HG02884 (cell line): ENCODE measurements at regions not wholly inside any gene's neighbourhood (a gene's known extent, or its start where the extent isn't known, plus 50 kb on each side); places are given as distances from the start of the nearest gene placed in this dataset.
"Not testable (repeated sequence)": the region's sequence is repeated elsewhere in the genome, so short reads cannot be mapped to it uniquely, and the experiment has no call there.

Experiments used
- ATAC-seq: cut with Tn5 transposase; IDR thresholded peaks from one replicate; pipeline ENCODE4 v1.9.1; 2021; ENCODE audit warnings: mild to moderate bottlenecking, moderate library complexity; ENCODE audit not compliant: unreplicated experiment

DNA sequence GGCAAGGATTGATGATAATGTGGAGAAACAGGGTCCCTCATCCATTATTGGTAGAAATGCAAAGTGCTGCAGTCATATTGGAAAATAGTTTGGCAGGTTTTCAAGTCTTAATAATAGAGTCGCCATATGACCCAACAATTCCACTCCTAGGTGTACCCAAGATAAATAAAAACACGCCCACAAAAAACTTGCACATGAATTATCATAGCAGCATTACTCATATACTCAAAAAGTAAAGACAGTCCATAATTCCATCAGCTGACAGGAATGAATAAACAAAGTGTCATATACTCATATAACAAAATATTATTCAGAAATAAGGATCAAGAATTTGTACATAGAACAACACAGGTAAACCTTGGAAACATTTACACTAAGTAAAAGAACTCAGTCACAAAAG lies 242.9 kb upstream of the FTMT start:
- ATAC-seq, result no peak

- no peak for ATAC-seq
These were observed 227.6 kb upstream of the FTMT start for GRCh38 chr5:121624035-121624434.

GRCh38 chr5:121628783-121629182 lies 222.9 kb upstream of the FTMT start:
- no peak for ATAC-seq

GRCh38 chr5:121630402-121630801 lies 221.3 kb upstream of the FTMT start:
- ATAC-seq, result no peak

DNA sequence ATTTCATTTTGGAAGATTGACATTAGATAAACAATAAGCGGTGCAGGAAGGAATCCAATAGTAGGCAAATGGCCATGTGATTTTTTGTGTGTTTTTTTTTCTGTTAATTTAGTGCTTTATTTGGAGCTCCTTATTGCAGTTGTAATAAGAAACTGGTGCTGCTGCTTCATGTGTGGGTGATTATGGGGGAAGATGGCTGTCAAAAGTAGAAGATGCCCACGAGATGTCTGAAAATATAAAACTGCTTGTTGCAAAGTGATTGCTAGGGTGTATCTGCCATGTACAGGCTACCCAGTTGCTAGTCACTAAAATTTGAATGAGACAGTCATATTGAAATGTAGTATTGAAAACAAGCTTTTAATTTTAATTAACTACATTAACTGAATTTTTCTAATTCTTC lies 216.7 kb upstream of the FTMT start:
- ATAC-seq, result no peak

DNA sequence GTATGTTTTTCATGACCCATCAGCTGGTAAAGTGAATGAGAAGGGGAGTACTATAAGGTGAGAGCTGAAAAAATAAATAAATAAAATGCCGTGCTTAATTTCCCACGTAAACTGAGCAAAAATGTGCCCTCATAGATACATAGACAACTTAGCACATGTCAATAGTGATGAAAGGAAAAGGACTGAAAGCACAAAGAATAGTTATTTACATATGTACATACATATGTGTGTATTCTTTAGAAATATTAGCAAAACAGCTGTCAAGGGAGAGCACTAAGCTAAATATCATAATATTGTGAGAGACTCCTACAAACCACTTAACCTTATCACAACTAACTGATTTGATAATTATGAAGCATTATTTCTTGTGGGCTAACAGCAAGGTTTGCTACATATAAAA lies 213.6 kb upstream of the FTMT start:
- ATAC-seq, result no peak

GRCh38 chr5:121640298-121640697 lies 211.4 kb upstream of the FTMT start:
- ATAC-seq, result no peak

GRCh38 chr5:121658221-121658620 lies 193.5 kb upstream of the FTMT start:
- no peak for ATAC-seq

- ATAC-seq, result no peak
These were observed 191.5 kb upstream of the FTMT start for GRCh38 chr5:121660142-121660541.

- ATAC-seq, result not testable (repeated sequence)
These were observed 186.1 kb upstream of the FTMT start for GRCh38 chr5:121665542-121665941.

- ATAC-seq, result no peak
These were observed 184.4 kb upstream of the FTMT start for GRCh38 chr5:121667292-121667691.

- ATAC-seq, result no peak
These were observed 183.0 kb upstream of the FTMT start for GRCh38 chr5:121668635-121669034.

DNA sequence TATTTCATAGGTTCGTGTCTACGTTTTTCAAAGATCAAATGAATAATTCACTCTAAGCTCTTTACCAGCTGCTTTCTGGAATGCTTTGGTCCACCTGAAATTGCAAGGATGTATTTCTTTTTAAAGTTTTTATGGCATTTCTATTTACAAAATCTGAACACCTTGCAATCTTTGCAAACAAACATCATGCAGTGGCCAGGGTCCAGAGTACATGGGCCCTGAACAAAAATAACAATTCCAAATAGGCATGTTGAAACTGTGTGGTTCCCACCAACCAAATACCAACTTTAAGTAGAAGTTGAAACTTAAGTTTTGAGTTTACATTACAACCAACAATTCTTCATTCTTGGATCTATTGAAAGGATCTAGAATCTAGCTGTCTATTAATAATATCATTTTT lies 180.1 kb upstream of the FTMT start:
- ATAC-seq, result no peak

DNA sequence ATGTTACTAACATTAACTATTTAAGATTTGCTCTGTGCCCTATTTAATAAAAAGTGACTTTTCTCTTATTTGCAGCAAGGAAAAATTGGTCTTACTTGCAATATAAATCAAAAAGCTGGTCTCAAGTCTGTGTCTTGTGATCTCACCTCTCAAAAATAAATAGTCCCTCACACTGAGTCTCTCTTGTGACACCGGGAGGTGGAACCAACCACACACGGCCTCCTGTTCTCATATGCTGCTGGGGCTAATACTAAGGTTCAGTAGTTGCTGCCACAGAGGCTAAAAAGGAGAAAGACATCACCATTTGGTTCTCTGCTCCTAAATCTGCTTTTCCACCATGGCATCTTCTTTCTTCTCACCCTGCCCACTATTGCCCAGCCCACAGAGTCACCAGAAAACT lies 175.8 kb upstream of the FTMT start:
- no peak for ATAC-seq

DNA sequence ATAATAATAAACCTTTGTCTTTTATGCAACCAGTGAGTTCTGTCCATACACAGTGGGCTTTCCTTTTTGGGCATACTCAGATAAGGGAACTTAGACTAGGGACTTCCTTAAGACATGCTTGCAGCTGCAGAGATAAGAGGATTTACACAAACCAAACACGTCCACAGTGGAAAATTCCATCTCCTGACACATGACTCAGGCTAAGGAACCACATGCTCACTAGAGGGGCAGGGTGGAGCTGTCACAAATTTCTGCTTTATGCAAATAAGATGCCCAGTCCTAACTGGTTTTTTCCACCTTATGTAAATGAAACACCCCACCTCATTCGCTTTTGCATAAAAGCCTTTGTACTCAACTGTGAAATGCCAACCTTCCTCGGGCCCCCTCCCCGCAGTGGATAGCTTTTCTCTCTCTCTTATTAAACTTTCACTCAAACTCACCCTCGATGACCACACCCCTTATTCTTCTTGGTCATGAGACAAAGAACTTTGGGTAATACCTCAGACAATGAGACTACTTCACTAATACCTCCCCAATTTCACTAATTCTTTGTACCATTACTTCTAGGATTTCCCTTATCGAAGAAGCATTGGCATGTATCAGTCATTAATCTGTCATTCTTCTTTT lies 170.3 kb upstream of the FTMT start:
- ATAC-seq, result no peak

DNA sequence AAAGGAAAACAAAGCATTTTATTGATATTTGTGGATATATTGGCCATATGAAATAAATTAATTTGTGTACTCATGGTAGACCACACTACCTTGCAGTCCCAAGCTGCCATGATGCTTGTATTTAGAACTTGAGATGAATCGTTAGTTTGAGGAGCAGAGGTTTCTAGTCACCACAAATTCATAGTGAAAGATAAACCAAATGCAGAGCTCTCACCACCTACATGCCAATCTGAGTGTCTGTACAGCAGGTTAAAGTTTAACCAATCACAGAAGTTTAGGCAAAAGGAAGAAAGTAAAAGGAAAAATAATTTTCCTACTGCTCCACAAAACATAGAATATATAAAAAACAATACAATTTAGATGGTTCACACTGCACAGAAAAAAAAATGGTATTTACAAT lies 163.6 kb upstream of the FTMT start:
- no peak for ATAC-seq

DNA sequence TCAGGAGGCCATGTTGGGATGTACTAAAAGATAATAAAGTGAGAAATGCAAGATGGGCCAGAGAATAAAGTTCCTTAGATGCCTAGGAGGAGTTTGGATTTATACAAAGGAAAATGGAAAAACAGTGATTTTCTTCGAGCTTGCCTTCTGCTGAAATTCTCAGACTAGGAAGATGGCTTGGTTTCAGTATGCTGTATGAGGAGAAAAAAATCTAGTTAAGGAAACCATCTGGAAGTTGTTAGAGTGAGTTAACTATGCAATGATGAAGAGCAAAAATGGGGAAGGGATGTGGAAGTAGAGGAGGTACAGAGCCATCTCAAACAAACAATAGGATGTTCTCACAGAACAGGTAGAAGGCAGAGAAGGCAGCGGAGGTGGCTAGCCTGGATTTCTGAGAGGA lies 162.9 kb upstream of the FTMT start:
- no peak for ATAC-seq

DNA sequence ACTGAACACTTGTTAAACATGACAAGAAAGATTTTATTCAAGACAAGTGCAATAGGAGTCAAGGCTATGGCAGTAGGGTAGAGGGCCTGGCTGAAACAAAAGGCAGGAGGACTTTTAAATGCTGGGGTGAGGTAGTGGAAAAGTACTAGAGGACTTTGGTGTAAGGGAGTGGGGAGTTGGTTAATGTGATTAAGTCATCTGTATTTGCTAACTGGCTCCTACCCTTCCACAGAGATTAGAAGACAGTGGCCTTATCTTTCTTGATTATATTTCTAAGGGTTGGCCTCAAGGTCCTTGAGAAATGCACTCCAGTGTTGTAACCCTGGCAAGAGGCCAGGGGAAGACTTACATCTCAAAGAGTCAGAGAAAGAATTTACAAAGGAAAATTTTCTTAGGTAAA lies 160.2 kb upstream of the FTMT start:
- no peak for ATAC-seq

- no peak for ATAC-seq
These were observed 159.5 kb upstream of the FTMT start for GRCh38 chr5:121692158-121692557.

DNA sequence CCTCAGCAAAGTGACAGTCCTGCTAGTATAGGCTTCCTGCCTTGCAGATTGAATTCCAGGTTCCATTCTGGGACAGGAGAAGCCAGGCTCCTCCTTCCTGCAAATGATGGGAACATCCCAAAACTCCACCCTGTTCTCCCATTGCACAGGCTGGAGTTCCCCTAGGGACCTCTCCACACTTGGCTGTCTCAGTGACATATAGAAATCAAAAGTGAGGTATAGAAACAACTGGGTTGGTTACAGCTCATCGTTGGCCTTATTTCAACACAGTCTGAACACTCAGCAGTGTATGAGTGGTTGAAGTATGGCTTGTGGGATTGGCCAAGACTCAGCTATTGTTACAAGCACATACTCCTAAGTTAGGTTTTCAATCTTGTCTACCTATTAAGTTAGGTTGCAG lies 157.8 kb upstream of the FTMT start:
- ATAC-seq, result no peak

DNA sequence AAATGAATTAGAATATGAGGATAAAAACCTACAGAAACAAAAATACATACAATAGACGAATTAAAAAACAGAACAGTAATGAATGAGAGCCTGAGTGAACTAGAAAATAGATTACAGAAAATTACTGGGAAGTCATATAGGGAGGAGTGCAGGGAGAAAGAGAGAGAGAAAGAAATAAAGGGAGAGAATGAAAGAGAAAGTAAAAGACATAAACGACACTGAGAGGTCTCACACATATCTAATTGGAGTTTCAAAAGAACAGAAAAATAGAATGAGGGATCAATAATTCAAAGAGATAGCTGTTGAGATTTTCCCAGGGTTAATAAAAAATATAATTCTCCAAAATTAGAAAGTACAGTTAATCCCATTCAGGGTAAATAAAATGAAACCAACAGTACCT lies 156.4 kb upstream of the FTMT start:
- ATAC-seq, result no peak

GRCh38 chr5:121698690-121699089 lies 153.0 kb upstream of the FTMT start:
- ATAC-seq, result no peak

DNA sequence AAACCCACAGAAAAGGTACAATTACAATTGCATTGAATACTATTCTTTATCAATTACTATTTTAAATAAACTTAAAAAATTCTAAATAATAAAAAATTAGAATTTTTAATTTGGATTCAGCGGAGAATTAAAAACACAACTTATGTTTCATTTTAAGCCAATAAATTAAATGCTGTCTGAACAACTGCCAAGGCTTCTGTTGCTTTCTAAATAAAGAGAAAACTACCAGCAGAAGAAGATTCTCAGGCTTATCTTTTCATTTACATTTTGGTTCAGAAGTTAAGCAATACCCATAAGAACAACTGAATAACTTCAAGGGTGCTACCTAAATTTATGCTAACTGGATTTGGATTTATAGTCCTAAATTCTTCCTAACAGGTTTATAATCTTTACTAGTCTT lies 150.0 kb upstream of the FTMT start:
- no peak for ATAC-seq

- ATAC-seq, result no peak
These were observed 149.0 kb upstream of the FTMT start for GRCh38 chr5:121702682-121703081.
